ENCODE measurements at regions not wholly inside any gene's neighbourhood (a gene's known extent, or its start where the extent isn't known, plus 50 kb on each side); places are given as distances from the start of the nearest gene placed in this dataset.

GRCh38 chr18:34094148-34094547 is 130.6 kb downstream of the NOL4 start:
- Histone ChIP-seq H3K27me3 (ENCODE audit: insufficient read depth, low read depth) (no peaks in the 10 kb centered on the region), H3F3A (ENCODE audit: insufficient read depth, low read depth) (no peaks in the 10 kb centered on the region), H3K9me2 (ENCODE audit: insufficient read depth) (no peaks in the 10 kb centered on the region), H3K9me3 (ENCODE audit: insufficient read depth, low read depth) (no peaks in the 10 kb centered on the region), H3K4me1 (replicated peaks; ENCODE audit: insufficient read depth) (no peaks in the 10 kb centered on the region), H2AFZ (no peak overlapping the region), H3K4me2 (no peak overlapping the region), H4K20me1 (ENCODE audit: insufficient read depth) (no peaks in the 10 kb centered on the region), H3K27ac (no peak overlapping the region), H3K79me2 (ENCODE audit: low read depth) (no peaks in the 10 kb centered on the region), H3K36me3 (ENCODE audit: low read depth) (no peaks in the 10 kb centered on the region), H3K4me3 (no peak overlapping the region)
- DNase-seq, result no peak
- intact Hi-C loops (cut with micrococcal nuclease; ENCODE audit: unreplicated experiment), result no loop called here
- ChIA-PET POLR2A (ENCODE audit: unreplicated experiment) (no interaction called here), CTCF (no interaction called here)
- no TSS peak for BruUV-seq (replicated peaks)
- TF ChIP-seq CTCF (conservative IDR thresholded peaks at IDR 0.05) (no peak), EZH2 (IDR thresholded peaks at IDR 0.05; ENCODE audit: low read depth) (no peak)

DNA sequence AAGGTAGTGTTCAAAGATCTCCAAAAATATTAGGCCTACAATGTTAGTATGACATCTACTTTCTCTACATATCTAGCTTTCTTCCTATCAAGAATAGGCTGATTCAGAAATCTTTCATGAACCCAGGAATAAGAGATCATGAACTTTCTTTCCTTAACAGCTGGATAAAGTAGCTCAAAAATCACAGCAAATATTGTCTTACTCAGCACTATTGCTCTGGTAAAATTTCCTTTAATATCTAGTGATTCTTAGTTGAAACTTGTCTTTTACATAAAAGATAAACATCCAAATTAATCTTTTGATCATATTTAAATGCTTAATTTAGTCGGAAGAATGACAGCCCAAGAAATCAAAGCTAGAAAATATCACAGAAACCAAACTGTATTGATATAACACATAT is 131.9 kb downstream of the NOL4 start:
- Histone ChIP-seq H3K4me2 (no peak overlapping the region), H3K9me2 (ENCODE audit: insufficient read depth) (no peaks in the 10 kb centered on the region), H3K4me3 (no peak overlapping the region), H3K27me3 (ENCODE audit: insufficient read depth, low read depth) (no peaks in the 10 kb centered on the region), H3K36me3 (ENCODE audit: low read depth) (no peaks in the 10 kb centered on the region), H3K9me3 (ENCODE audit: insufficient read depth, low read depth) (no peaks in the 10 kb centered on the region), H3K4me1 (replicated peaks; ENCODE audit: insufficient read depth) (no peaks in the 10 kb centered on the region), H3F3A (ENCODE audit: insufficient read depth, low read depth) (no peaks in the 10 kb centered on the region), H4K20me1 (ENCODE audit: insufficient read depth) (no peaks in the 10 kb centered on the region), H3K79me2 (ENCODE audit: low read depth) (no peaks in the 10 kb centered on the region), H3K27ac (no peak overlapping the region), H2AFZ (no peak overlapping the region)
- ChIA-PET POLR2A (ENCODE audit: unreplicated experiment) (no interaction called here), CTCF (no interaction called here)
- TF ChIP-seq EZH2 (IDR thresholded peaks at IDR 0.05; ENCODE audit: low read depth), result no peak
- no peak for TF ChIP-seq CTCF (conservative IDR thresholded peaks at IDR 0.05)
- DNase-seq, result no peak
- no TSS peak for BruUV-seq (replicated peaks)
- intact Hi-C loops (cut with micrococcal nuclease; ENCODE audit: unreplicated experiment), result no loop called here

- Histone ChIP-seq H4K20me1 (ENCODE audit: insufficient read depth) (no peaks in the 10 kb centered on the region), H3K9me2 (ENCODE audit: insufficient read depth) (no peaks in the 10 kb centered on the region), H3K9me3 (ENCODE audit: insufficient read depth, low read depth) (no peaks in the 10 kb centered on the region), H3K36me3 (ENCODE audit: low read depth) (no peaks in the 10 kb centered on the region), H3K4me2 (no peak overlapping the region), H3K79me2 (ENCODE audit: low read depth) (no peaks in the 10 kb centered on the region), H3K27ac (no peak overlapping the region), H3K4me3 (no peak overlapping the region), H3K4me1 (replicated peaks; ENCODE audit: insufficient read depth) (no peaks in the 10 kb centered on the region), H3F3A (ENCODE audit: insufficient read depth, low read depth) (no peaks in the 10 kb centered on the region), H2AFZ (no peak overlapping the region), H3K27me3 (ENCODE audit: insufficient read depth, low read depth) (no peaks in the 10 kb centered on the region)
- DNase-seq, result no peak
- ChIA-PET POLR2A (ENCODE audit: unreplicated experiment) (no interaction called here), CTCF (no interaction called here)
- TF ChIP-seq CTCF (conservative IDR thresholded peaks at IDR 0.05) (no peak), EZH2 (IDR thresholded peaks at IDR 0.05; ENCODE audit: low read depth) (no peak)
- intact Hi-C loops (cut with micrococcal nuclease; ENCODE audit: unreplicated experiment), result no loop called here
- BruUV-seq (replicated peaks), result no TSS peak
Measured at GRCh38 chr18:34086370-34086769, 138.3 kb downstream of the NOL4 start.

Measured in PC-9 (cell line).